ENCODE measurements at regions not wholly inside any gene's neighbourhood (a gene's known extent, or its start where the extent isn't known, plus 50 kb on each side); places are given as distances from the start of the nearest gene placed in this dataset.
"Not testable (repeated sequence)": the region's sequence is repeated elsewhere in the genome, so short reads cannot be mapped to it uniquely, and the experiment has no call there.

- no peak for DNase-seq
- Histone ChIP-seq H3K27me3 (replicated peaks) (no peaks in the 10 kb centered on the region), H3K4me3 (ENCODE audit: low read depth, low read length) (no peak overlapping the region), H3K36me3 (replicated peaks) (no peaks in the 10 kb centered on the region), H3K27ac (no peak overlapping the region)
- TF ChIP-seq CTCF (IDR thresholded peaks at IDR 0.05; ENCODE audit: low read depth, low read length, missing control alignments): no peak
- in situ Hi-C loops (cut with HindIII; ENCODE audit: low pct_ligation_motif_present, low sequenced_read_pairs): no loop called here
Measured at GRCh38 chr21:15468368-15468767, 261.4 kb upstream of the USP25 start.

GRCh38 chr21:15472108-15473040 is 257.4 kb upstream of the USP25 start:
- Histone ChIP-seq H3K4me3 (ENCODE audit: low read depth, low read length) (no peak overlapping the region), H3K36me3 (replicated peaks) (no peaks in the 10 kb centered on the region), H3K27ac (no peak overlapping the region), H3K27me3 (replicated peaks) (no peaks in the 10 kb centered on the region)
- in situ Hi-C loops (cut with HindIII; ENCODE audit: low pct_ligation_motif_present, low sequenced_read_pairs): no loop called here
- TF ChIP-seq CTCF (IDR thresholded peaks at IDR 0.05; ENCODE audit: low read depth, low read length, missing control alignments): no peak
- DNase-seq: no peak

- H3K27ac ChIP-seq; H3K4me3 ChIP-seq (ENCODE audit: low read depth, low read length); H3K27me3 ChIP-seq (replicated peaks); DNase-seq; in situ Hi-C loops (cut with HindIII; ENCODE audit: low pct_ligation_motif_present, low sequenced_read_pairs); H3K36me3 ChIP-seq (replicated peaks): not testable (repeated sequence)
Measured at GRCh38 chr21:15477773-15478172, 252.0 kb upstream of the USP25 start.

DNA sequence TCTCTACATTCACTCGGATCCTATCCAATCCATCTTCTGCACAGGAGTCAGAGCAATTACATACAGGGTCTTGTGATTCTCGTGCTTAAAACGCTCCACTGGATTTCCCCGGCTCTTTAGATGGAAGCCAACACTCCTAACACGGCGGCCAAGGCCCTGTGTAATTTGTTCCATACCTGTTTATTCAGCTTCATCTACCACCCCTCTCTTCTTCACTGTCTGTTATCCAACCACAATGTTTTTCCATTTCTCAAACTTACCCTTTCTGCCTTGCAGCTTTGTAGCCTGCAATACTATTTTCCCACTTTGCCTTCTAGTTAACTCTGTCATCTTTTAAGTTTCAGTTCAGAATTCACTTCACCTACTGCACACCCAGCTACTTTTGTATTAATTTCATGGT is 249.6 kb upstream of the USP25 start:
- in situ Hi-C loops (cut with HindIII; ENCODE audit: low pct_ligation_motif_present, low sequenced_read_pairs): no loop called here
- DNase-seq: no peak
- Histone ChIP-seq H3K27ac (no peak overlapping the region), H3K4me3 (ENCODE audit: low read depth, low read length) (no peak overlapping the region), H3K27me3 (replicated peaks) (no peaks in the 10 kb centered on the region), H3K36me3 (replicated peaks) (no peaks in the 10 kb centered on the region)
- TF ChIP-seq CTCF (IDR thresholded peaks at IDR 0.05; ENCODE audit: low read depth, low read length, missing control alignments): no peak

GRCh38 chr21:15483138-15483780 is 246.5 kb upstream of the USP25 start:
- TF ChIP-seq CTCF (IDR thresholded peaks at IDR 0.05; ENCODE audit: low read depth, low read length, missing control alignments): peak; percentile 96
- H3K36me3 ChIP-seq (replicated peaks): no peaks in the 10 kb centered on the region
- no peak overlapping the region for H3K4me3 ChIP-seq (ENCODE audit: low read depth, low read length)
- in situ Hi-C loops (cut with HindIII; ENCODE audit: low pct_ligation_motif_present, low sequenced_read_pairs): no loop called here
- peak; percentile 86 for DNase-seq
- no peak overlapping the region for H3K27ac ChIP-seq
- no peaks in the 10 kb centered on the region for H3K27me3 ChIP-seq (replicated peaks)

DNA sequence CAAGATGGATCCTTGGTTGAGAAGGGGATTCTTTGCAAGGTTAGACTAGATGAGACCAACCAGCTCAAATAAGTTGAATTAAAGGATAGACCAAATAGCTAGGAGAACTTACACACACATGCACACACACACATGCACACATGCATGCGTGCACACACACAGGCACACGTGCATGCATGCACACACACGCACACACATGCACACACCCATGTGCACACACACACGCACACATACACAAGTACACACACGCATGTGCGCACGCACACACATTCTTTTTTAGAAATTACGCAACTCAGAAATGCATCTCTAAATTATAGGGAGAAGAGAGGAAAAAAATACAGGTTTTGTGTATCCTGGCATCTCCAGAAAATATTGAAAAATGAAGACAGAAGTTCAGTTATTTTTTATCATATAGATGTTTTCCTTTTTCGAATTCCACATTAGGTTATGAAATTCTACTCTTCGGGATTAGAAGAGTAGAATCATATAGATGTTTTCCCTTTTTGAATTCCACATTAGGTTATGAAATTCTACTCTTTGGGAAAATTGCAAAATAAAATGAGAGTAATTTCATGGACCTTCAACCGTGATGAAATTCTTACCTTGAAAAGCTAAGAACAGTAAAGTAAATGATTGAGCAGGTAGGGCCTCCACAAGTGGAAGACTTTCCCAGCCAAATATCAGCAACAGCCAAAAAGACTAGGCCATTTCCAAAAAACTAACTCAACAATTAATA is 243.2 kb upstream of the USP25 start:
- in situ Hi-C loops (cut with HindIII; ENCODE audit: low pct_ligation_motif_present, low sequenced_read_pairs): no loop called here
- H3K4me3 ChIP-seq (ENCODE audit: low read depth, low read length): no peak overlapping the region
- no peaks in the 10 kb centered on the region for H3K36me3 ChIP-seq (replicated peaks)
- H3K27ac ChIP-seq: no peak overlapping the region
- no peaks in the 10 kb centered on the region for H3K27me3 ChIP-seq (replicated peaks)
- no peak for TF ChIP-seq CTCF (IDR thresholded peaks at IDR 0.05; ENCODE audit: low read depth, low read length, missing control alignments)
- no peak for DNase-seq

All from brain microvascular endothelial cell (primary cell).